ENCODE measurements at regions not wholly inside any gene's neighbourhood (a gene's known extent, or its start where the extent isn't known, plus 50 kb on each side); places are given as distances from the start of the nearest gene placed in this dataset.

DNA sequence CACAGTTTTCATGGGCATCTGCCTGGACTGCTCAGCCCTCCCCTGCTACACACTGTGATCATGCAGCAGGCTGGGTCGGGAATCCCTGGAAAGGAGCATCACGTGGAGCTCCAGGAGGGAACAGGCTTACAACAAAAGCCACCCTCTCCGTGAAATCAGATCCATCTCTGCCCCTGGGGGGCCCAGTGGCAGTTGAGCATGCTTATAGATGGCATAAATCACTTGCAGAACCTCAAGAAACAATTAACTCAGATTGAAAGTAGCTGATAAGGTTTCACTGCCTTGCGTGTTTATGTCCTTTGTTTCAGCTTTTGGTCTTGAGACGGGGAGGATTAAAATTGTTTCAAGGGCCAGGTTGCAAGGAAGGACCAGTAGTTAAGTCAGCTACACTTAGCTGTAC lies 354.8 kb upstream of the MEIS1 start:
- TF ChIP-seq CTCF (IDR thresholded peaks at IDR 0.05) = no peak
- TF ChIP-seq POLR2A (IDR thresholded peaks at IDR 0.05) = no peak

Data from suprapubic skin (tissue), 3 donors.